Liver (tissue), 3 donors: ENCODE measurements at regions not wholly inside any gene's neighbourhood (a gene's known extent, or its start where the extent isn't known, plus 50 kb on each side); places are given as distances from the start of the nearest gene placed in this dataset.

Source experiments
- ATF3 ChIP-seq: IDR thresholded peaks from 2 replicates; pipeline ENCODE4 v1.6.1; 2016; ENCODE audit warnings: antibody characterized with exemption
- CTCF ChIP-seq: fragments of 150-350 bp; IDR thresholded peaks from 2 replicates; pipeline ENCODE4 v1.5.1; 2017; ENCODE audit warnings: improper control_type of control experiment, low read depth, low read length; ENCODE audit not compliant: missing input control
- donor health status: healthy.
- donor health status: healthy.

- TF ChIP-seq ATF3: no peak
- no peak for TF ChIP-seq CTCF
Measured at GRCh38 chr5:118435131-118435530, 553.2 kb downstream of the DTWD2 start.
